ENCODE measurements at regions not wholly inside any gene's neighbourhood (a gene's known extent, or its start where the extent isn't known, plus 50 kb on each side); places are given as distances from the start of the nearest gene placed in this dataset.

DNA sequence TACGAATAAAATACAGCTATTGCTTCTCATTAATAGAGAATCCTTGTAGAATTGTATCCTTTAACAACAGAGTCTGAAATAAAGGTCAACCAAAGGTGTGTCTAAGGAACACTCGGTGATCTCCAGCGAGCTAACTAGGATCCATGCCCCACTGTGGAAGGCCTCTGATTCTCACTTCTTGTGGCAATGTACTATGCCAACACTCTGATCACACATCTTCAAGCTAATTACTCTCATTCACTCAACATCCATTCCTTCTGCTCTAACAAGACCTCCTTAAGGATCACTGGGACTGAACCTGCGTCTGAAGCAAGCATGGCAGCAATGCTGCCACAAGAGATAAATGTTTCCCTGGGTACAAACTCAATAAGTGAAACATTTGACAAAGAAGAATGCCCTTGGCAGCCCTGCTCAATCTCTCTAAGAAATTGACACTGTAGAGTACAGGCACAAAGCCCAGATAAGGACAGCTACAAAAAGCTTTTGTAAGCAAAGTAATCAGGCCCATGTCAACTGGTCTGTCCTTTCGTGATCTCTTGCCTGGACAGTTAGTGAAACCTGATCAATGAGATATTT lies 74.6 kb upstream of the PARD3B start:
- Histone ChIP-seq H3K36me3 (no peaks in the 10 kb centered on the region), H3K27ac (no peak overlapping the region), H3K4me1 (no peaks in the 10 kb centered on the region), H3K27me3 (no peaks in the 10 kb centered on the region), H3K9me3 (no peaks in the 10 kb centered on the region), H3K4me3 (no peak overlapping the region)
- in situ Hi-C loops (cut with MboI; ENCODE audit: low sequenced_read_pairs in 4 of 4) = no loop called here
- ATAC-seq = no peak
- DNase-seq = no peak
- TF ChIP-seq POLR2A (IDR thresholded peaks at IDR 0.05) = no peak
- TF ChIP-seq, protein P1, sequence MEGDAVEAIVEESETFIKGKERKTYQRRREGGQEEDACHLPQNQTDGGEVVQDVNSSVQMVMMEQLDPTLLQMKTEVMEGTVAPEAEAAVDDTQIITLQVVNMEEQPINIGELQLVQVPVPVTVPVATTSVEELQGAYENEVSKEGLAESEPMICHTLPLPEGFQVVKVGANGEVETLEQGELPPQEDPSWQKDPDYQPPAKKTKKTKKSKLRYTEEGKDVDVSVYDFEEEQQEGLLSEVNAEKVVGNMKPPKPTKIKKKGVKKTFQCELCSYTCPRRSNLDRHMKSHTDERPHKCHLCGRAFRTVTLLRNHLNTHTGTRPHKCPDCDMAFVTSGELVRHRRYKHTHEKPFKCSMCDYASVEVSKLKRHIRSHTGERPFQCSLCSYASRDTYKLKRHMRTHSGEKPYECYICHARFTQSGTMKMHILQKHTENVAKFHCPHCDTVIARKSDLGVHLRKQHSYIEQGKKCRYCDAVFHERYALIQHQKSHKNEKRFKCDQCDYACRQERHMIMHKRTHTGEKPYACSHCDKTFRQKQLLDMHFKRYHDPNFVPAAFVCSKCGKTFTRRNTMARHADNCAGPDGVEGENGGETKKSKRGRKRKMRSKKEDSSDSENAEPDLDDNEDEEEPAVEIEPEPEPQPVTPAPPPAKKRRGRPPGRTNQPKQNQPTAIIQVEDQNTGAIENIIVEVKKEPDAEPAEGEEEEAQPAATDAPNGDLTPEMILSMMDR (IDR thresholded peaks at IDR 0.05 in 4 of 5, conservative IDR thresholded peaks at IDR 0.05 in 1 of 5) = no peak
- intact Hi-C loops (cut with DNase I; ENCODE audit: low total_unique reads) = no loop called here

- no peak for ATAC-seq
- intact Hi-C loops (cut with DNase I; ENCODE audit: low total_unique reads) = no loop called here
- no peak for DNase-seq
- no peaks in the 10 kb centered on the region for H3K9me3 ChIP-seq
- in situ Hi-C loops (cut with MboI; ENCODE audit: low sequenced_read_pairs in 4 of 4) = no loop called here
- no peak overlapping the region for H3K4me3 ChIP-seq
- no peaks in the 10 kb centered on the region for H3K4me1 ChIP-seq
- H3K36me3 ChIP-seq = no peaks in the 10 kb centered on the region
- H3K27me3 ChIP-seq = no peaks in the 10 kb centered on the region
- TF ChIP-seq, protein P1 (IDR thresholded peaks at IDR 0.05 in 4 of 5, conservative IDR thresholded peaks at IDR 0.05 in 1 of 5) = no peak
- TF ChIP-seq POLR2A (IDR thresholded peaks at IDR 0.05) = no peak
- H3K27ac ChIP-seq = no peak overlapping the region
These were observed 72.9 kb upstream of the PARD3B start for GRCh38 chr2:204472375-204472774.

DNA sequence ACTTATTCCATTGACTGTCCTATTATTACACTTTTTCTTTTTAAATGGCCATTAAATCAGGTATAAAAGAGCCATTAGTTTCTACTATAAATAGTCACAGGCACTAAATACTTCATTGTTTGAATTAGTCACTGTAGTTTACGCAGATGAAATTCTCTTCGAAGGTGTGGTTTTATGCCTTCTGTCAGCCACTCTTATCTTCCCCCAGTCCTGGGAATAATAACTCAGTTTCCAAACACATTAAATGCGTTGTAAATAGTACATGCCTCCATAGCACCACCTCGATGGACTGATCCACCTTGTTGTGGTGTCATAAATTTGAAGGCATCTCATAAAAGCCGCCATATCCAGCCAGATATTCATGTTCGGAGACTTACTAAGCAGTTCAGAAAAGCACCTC lies 72.1 kb upstream of the PARD3B start:
- Histone ChIP-seq H3K27me3 (no peaks in the 10 kb centered on the region), H3K9me3 (no peaks in the 10 kb centered on the region), H3K4me3 (no peak overlapping the region), H3K27ac (no peak overlapping the region), H3K36me3 (no peaks in the 10 kb centered on the region), H3K4me1 (no peaks in the 10 kb centered on the region)
- no peak for ATAC-seq
- no peak for DNase-seq
- intact Hi-C loops (cut with DNase I; ENCODE audit: low total_unique reads) = no loop called here
- in situ Hi-C loops (cut with MboI; ENCODE audit: low sequenced_read_pairs in 4 of 4) = no loop called here
- no peak for TF ChIP-seq POLR2A (IDR thresholded peaks at IDR 0.05)
- TF ChIP-seq, protein P1 (IDR thresholded peaks at IDR 0.05 in 4 of 5, conservative IDR thresholded peaks at IDR 0.05 in 1 of 5) = no peak

DNA sequence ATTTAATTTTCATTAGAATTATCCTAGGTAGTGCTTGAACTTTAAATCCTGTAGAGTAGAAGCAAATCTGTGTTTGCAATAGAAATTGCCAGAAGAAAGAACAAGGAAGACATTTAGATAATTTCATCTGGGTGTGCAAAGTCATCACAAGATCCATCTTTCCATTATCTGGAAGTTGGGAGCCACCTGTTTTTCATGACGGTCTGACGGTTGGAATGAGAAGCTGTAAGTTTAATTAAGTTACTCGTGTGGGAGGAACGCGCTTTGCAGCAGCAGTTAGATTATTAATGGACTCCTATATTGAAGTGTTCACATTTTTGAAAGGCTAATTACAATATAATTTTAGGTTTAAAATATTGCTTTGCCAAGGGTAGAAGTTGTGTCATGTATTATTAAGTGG lies 69.9 kb upstream of the PARD3B start:
- Histone ChIP-seq H3K27ac (no peak overlapping the region), H3K27me3 (no peaks in the 10 kb centered on the region), H3K9me3 (no peaks in the 10 kb centered on the region), H3K4me3 (no peak overlapping the region), H3K4me1 (no peaks in the 10 kb centered on the region), H3K36me3 (no peaks in the 10 kb centered on the region)
- intact Hi-C loops (cut with DNase I; ENCODE audit: low total_unique reads) (no loop called here), in situ Hi-C loops (cut with MboI; ENCODE audit: low sequenced_read_pairs in 4 of 4) (no loop called here)
- ATAC-seq (no peak), DNase-seq (no peak)
- TF ChIP-seq, protein P1 (IDR thresholded peaks at IDR 0.05 in 4 of 5, conservative IDR thresholded peaks at IDR 0.05 in 1 of 5) = no peak
- no peak for TF ChIP-seq POLR2A (IDR thresholded peaks at IDR 0.05)

DNA sequence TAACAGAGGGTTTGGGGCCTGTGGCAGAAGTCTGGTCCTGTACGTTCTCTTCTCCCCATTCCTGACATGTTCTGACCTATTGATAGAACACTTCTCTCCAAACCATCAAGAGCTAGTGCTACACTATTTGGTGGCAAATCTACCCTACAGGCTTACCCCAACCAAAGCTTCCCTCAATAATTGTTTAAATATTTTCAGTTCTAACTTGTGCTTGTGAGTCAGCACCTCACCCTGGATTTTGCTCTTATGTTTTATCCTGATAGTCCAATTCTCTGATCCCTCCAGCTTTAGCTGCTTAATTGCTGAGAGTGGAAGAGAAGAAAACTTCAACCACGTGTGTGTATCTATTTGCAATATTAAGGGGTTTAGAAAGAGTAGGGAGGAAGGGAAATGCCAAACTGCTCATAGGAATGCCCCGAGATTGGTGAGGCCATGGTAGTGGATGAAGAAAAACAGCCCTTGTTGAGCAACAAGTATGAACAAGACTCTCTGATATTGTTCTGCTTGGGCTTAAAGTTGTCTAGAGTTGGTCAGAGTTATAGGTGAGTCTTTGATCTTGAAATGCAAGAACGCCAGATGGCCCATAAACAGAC lies 67.8 kb upstream of the PARD3B start:
- Histone ChIP-seq H3K27me3 (no peaks in the 10 kb centered on the region), H3K36me3 (no peaks in the 10 kb centered on the region), H3K27ac (no peak overlapping the region), H3K4me1 (no peaks in the 10 kb centered on the region), H3K9me3 (no peaks in the 10 kb centered on the region), H3K4me3 (no peak overlapping the region)
- intact Hi-C loops (cut with DNase I; ENCODE audit: low total_unique reads) (no loop called here), in situ Hi-C loops (cut with MboI; ENCODE audit: low sequenced_read_pairs in 4 of 4) (no loop called here)
- ATAC-seq (no peak), DNase-seq (no peak)
- TF ChIP-seq, protein P1 (IDR thresholded peaks at IDR 0.05 in 4 of 5, conservative IDR thresholded peaks at IDR 0.05 in 1 of 5) = no peak
- no peak for TF ChIP-seq POLR2A (IDR thresholded peaks at IDR 0.05)
